Kidney capillary endothelial cell (primary cell): ENCODE measurements at regions not wholly inside any gene's neighbourhood (a gene's known extent, or its start where the extent isn't known, plus 50 kb on each side); places are given as distances from the start of the nearest gene placed in this dataset.
"Not testable (repeated sequence)": the region's sequence is repeated elsewhere in the genome, so short reads cannot be mapped to it uniquely, and the experiment has no call there.

Source experiments
- DNase-seq: peaks from one replicate; pipeline ENCODE4 v3.0.0-alpha.2; 2018; ENCODE audit warnings: low spot score

DNA sequence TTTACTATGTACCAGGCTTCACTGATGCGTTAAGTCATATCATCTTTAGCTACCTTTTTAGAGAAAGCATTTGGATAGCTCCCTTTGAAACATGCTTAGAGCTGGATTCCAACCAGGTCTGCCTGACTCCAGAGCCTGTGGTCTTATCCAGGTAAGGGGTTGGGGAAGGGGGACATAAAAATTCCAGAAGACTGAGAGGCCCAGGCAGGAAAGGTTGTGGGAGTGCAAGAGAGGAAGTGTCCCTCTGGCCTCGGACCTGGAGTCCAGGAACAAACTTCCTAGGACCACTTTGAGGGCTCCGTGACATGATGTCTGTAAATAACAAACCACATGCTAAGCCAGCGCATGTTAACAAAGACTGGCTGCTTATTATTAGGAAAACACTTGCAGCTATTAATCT lies 163.0 kb upstream of the KCNG1 start:
- DNase-seq = no peak

DNA sequence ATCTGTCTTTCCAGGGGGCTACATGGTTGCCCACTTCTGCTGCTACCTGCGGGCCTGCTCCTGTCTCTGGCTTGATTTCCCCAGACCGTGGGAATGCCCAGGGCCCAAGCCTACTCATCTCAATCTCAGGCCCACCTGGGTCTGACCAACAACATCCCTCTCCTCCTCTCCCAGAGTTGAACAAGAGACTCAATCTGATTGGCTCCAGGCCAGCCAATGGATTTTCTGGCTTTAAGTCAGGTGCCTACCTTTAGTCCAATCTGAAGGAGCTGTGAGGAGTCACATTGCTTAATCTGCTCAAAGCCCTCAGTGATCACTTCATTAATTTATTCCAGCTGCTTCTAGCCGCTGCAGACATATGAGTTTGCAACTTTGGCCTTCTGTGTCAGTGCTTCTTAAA lies 162.4 kb upstream of the KCNG1 start:
- no peak for DNase-seq

DNA sequence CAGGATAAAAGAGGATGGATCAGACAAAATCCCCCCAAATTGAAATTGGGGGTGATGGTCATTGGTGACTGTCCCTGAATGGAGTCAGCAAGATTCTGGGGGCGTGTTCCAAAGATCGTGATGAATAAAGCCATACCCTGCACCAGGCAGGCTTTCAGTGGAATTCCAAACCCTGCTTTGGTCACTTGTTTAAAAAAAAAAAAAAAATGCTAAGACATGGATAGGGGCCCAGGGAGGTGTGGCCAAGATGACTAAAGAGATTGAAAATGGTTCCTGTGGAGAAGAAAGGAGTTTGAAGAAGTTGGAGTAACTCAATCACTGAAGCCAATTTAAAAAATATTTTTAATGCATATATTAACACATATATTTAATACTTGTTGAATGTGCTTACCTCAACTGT lies 161.4 kb upstream of the KCNG1 start:
- DNase-seq = no peak

- DNase-seq = no peak
Measured at GRCh38 chr20:51183451-51183850, 160.5 kb upstream of the KCNG1 start.

- DNase-seq = no peak
Measured at GRCh38 chr20:51182571-51182970, 159.7 kb upstream of the KCNG1 start.

- no peak for DNase-seq
Measured at GRCh38 chr20:51178153-51178552, 155.2 kb upstream of the KCNG1 start.

DNA sequence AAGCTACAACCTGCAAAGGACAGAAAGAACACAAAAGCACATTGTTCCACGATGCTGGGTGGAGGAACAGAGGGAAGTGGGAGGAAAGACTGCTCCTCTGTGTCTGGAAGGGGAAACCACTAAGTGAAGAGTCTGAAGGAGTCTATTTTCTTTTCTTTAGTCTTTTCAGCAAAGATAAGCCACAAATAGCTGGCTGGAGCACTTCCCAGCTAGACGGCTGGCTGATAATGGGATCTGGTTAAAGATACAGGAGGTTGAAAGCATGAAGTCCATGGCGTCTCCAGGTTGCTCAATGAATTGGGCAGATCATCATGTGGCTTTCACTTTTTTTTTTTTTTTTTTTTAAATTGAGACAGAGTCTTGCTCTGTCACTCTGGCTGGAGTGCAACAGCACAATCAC lies 154.0 kb upstream of the KCNG1 start:
- no peak for DNase-seq

GRCh38 chr20:51176446-51176845 lies 153.5 kb upstream of the KCNG1 start:
- no peak for DNase-seq

DNA sequence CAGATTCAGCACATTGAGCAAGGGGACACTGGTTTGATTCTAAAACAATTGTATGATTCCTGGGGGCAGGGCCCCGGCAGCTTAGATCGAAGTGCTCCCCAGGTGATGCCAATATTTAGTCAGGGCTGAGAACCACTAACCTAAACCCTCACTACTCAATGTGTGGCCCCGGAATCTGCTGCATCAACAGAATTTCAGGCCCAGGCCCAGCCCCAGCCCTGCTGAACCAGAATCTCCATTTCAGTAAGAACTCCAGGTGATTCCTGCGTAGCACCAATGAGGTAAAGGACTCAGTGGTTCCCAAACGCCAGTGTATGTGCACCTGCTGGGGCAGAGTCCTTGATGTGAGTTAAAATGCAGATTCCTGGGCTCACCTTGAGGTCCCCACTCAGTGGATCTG lies 152.8 kb upstream of the KCNG1 start:
- no peak for DNase-seq

- DNase-seq = no peak
Measured at GRCh38 chr20:51175156-51175555, 152.2 kb upstream of the KCNG1 start.

GRCh38 chr20:51174536-51174935 lies 151.6 kb upstream of the KCNG1 start:
- no peak for DNase-seq

DNA sequence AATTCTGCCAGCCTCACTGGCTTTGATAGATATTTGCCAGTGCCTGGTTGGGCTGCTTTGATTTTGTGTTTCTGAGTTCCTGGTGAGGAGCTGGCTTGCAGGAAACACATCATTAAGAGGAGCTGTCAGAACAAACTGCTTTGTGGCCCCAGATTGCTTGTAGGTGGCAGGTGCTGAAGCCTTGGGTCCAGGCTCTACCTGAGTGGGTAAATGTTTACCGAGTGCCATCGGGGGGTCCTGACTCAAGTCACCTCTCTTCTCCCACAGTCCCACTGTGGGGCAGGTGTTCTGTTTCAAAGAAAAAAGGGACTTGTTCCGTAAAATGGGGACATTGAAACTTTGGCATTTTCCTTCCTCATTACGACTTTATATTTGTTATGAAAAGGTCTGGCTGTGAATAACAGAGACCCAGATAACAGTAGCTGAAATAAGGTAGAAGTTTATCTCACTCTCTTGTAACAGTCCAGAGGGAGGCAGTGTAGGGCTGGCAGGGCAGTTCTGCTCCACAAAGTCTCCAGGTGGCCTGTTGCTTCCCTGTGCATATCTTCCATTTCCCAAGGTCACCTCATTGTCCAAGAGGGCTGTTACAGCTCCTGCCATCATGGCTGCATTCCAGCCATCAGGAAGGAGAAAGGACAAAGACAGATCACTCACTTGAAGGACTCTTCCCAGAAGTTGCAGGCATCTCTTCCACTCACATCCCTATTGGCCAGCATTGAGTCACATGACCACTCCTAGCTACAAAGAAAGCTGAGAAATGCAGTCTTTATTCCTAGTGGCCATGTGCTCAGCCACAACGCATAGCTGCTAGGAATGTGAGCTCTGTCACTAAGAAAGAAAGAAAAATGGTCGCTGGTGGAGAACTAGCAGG lies 149.9 kb upstream of the KCNG1 start:
- DNase-seq = no peak

DNA sequence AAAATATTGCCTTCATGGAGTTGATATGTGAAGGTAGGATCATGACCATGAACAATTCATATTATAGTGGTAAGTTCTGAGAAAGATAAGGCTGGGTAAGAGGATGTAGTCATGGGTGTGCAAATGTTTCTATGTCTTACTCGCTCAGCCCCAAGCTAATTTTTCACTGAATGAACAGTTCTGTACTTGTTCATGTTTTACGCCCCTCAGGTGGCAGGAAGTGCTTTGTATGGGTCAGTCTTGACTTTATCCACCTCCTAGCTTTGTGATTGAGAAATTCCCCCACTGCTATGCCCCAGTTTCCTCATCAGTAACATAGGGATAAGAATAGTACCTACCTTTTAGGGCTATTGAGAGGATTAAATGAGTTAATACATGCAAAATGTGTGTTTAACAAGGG lies 148.2 kb upstream of the KCNG1 start:
- DNase-seq = no peak

DNA sequence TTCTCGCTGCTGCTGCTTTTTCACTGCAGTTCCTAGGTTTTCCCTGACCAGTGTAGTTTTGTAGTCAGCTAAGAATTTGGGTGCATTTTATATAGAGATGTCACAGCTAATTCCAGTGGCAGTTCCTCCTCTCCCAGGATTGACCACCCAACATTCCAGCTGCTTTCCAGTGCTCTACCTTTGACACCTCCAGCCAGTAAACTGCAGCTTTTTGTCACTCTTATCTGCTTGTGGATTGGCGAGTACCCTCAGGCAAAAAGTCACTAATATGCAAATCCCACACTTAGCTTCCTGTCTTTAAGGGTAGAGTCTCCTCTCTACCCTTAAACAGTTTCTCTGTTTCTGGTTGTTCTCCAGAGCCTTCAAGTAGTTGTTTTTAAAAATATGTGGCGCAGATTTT lies 146.9 kb upstream of the KCNG1 start:
- no peak for DNase-seq

- not testable (repeated sequence) for DNase-seq
Measured at GRCh38 chr20:51167911-51168310, 145.0 kb upstream of the KCNG1 start.

DNA sequence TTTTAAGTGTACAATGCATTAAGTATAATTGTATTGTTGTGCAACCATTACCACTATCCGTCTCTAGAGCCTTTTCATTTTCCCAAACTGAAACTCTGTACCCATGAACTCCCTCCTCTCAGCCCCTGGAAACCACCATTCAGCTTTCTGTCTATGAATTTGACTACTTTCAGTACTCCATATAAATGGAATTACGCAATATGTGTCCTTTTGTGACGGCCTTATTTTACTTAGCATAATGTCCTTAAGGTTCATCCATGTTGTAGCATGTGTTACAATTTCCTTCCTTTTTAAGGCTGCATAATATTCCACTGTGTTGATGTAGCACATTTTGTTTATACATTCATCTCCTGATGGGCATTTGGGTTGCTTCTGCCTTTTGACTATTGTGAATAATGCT lies 143.6 kb upstream of the KCNG1 start:
- DNase-seq = no peak

- no peak for DNase-seq
Measured at GRCh38 chr20:51165131-51165530, 142.2 kb upstream of the KCNG1 start.

GRCh38 chr20:51164731-51165130 lies 141.8 kb upstream of the KCNG1 start:
- DNase-seq = no peak

- no peak for DNase-seq
Measured at GRCh38 chr20:51163996-51164600, 141.2 kb upstream of the KCNG1 start.

DNA sequence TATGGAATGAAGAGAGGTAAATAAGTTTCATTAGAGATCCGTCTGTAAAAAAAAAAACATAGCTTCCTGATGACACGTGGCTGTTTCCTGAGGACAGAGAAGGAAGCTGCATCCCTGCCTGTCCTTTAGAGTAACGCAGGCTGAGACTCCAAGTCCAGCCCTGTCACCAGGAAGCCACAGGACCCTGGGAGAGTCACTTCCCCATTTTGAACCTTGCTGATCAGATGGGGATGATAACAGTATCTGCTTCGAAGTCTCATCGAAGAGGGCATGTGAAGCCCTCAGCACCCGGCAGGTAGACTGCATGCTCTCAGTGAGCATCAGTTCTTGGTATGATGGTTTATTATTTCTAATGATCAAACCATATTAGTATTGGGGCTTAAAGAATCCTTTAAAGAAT lies 139.1 kb upstream of the KCNG1 start:
- peak; percentile 4 for DNase-seq

- DNase-seq = no peak
Measured at GRCh38 chr20:51160821-51161220, 137.9 kb upstream of the KCNG1 start.

DNA sequence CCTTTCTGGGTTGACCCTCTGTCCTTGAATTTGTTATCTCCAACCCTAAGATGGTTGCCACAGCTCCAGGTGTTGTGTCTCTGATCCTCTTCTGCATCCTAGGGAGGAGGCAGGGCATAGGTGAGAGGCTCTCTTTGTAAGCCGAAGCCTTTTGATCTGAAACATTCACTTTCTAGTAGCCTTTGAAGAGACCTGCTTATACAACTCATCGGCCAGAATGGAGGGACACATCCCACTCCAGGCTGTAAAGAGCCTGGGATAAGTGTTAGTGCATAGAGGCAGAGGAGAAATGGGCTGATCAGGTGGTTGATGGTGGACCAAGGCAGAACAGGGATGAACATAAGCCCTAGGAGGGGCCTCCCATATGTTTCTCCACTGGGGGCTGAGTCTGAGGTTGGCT lies 137.1 kb upstream of the KCNG1 start:
- DNase-seq = no peak

- no peak for DNase-seq
Measured at GRCh38 chr20:51159303-51159702, 136.4 kb upstream of the KCNG1 start.

- no peak for DNase-seq
Measured at GRCh38 chr20:51158226-51158625, 135.3 kb upstream of the KCNG1 start.
